COLO668 (cell line): ENCODE measurements at regions not wholly inside any gene's neighbourhood (a gene's known extent, or its start where the extent isn't known, plus 50 kb on each side); places are given as distances from the start of the nearest gene placed in this dataset.

Experiments
- DNase-seq: peaks from one replicate; lab custom pipeline; 2025; ENCODE audit not compliant: unreplicated experiment; lab: John Stamatoyannopoulos, UW

DNA sequence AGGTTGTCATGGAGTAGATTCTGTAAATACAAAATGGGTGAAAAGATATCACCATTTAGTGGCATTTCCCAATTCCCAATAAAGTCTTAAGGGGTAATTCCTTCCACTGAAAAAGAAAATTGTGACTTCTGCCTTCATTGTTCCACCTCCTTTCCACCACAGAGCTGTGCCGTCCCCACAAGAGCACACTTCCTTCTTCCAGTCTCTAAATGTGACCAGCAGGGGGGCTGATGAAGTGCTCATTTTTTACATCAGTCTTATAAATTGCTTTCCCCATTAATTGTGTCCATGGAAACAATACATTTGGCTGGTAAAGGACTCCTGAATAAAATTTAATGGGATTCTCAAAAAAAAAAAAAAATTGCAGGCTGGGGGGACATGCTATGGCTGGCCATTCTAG, 260.8 kb upstream of the PSMD7 start:
- peak; percentile 14 for DNase-seq

DNA sequence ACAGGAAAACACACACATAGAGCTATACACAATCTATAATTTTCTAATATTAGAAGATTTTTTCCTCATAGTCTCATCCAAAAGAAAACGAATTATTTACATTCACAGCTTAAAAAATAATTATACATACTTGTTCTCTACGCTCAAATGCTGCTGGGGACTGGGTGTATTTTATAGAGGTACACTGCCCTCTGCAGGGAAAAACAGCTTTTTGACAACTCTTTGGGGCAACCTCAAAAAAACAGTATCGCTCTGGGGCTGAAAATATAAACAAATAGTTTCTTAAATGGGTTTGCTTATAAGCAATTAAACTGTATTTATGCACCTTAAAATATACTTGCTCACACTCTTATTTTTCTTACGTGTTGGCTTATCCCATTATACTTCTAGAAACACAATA, 261.8 kb upstream of the PSMD7 start:
- peak; percentile 28 for DNase-seq

DNA sequence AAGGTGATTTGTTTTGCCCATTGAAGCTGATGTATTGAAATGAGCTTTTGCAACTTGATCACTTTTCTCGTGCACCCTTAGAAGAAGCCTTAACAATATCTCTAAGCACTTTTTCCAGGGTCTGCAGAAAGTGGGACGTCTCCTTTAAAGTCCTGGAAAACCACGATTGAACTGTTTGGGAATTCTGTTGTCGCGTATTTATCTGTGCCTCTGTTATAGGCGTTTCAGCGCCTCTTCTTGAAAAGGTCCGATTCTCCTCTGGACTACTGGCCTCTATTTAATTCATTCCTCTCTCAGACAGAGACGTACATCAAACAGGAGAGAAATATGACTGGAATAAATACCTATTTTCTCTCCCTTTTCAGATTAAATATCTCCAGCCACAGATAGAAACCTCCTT, 262.4 kb upstream of the PSMD7 start:
- no peak for DNase-seq

DNA sequence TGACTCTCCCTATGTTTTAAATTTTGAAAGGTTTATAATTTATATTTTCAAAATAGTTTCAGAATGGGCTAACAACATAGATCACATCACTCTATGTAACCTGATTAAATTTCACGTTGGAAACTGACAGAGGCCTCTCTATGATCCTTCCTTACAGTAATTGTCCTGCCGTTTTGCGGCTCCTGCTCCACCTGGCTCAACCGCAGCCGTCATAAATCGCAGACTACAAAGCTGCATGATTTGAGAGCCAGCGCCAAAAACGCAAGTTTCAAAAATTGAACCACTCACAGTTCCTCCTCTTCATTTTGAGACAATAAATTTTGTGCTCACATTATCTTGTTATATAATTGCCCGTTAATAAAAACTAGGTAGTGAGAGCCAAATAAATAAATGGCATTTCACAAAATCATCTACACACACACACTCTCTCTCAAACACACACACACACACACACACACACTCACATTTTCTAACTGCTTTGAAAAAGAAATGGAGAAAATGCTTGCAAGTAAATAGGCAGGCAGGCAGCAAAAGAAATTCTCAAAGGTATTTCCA, 263.1 kb upstream of the PSMD7 start:
- peak; percentile 41 for DNase-seq

DNA sequence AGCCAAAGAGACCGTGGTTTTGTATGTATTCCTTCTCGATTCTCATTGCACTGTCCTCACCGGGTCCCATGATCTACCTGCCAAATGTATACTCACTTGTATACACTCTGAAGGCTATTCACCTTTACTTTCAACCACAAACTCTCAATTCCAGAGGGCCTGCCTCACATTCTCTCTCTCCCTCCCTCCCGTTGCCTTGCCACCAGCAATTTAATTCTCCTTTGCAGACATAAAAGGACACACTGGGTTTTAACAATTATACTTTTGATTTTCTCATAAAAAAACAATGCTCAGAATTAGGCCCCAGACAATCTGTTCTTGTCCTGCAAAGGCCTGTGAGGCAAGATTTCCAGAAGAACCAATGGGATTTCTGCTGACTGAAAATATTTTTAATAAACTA, 265.1 kb upstream of the PSMD7 start:
- DNase-seq = no peak

DNA sequence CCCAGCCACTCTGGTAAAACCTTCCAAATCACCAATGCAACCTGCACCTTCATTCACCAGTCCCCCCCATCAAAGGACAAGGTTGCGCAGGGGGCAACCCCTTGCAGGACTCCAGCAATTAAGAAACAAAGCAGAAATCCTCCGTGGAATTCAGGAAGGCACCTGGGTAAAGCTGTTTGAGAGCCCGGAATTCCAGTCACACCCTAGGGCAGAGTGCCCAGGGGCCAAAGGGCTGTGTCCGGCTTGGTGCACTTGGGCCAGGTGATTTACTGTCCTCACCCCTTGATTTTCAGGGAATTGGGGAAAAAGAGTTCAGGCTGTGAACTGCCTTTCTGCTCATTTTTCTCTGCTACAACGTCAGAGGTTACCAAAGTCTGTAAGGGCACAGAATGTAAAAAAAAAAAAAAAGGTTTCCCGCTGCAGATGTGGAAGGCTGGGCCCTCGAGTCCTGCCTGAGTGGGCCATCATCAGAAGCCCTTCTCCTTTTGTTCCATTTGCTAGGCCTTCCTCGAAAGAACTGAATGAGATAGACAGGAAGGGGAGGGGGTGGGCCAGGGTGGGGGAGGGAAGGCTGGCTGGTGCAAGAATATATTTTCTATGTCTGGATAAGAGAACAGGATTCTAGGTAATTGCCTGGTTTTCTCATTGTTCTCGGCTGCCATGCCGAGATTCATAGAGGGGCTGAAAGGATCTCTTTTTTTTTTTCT, 266.5 kb upstream of the PSMD7 start:
- peak; percentile 5 for DNase-seq

DNA sequence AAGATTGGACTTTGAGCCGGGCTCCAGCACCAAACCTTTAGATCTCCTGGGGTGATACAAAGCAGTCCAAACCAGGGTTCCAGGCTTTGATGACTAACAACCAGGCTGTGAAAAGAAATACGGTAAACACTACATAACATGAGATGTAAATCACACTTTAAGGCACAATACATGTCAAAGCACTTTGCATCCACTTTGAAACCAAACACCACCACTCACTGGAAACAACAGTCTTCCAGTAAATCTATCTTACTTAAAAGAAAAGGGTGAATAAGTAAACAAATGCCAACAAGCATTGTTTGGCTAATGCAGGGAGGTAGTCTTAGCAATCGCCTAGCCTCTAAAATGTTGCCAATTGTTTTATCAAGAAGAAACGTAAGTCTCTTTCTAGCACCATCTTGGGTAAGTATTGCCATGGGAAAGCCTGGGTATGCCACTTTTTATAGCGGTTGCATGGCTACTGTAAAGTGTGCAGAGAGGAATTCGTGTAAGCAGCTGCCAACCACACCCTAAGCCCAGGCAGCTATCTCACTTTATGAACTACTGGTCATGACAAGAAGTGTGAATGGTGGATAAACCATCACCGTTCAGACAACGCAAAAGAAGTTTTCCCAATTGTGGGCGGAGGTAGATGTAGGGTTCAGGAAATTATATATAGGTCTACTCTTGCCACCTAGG, 267.4 kb upstream of the PSMD7 start:
- peak; percentile 80 for DNase-seq

DNA sequence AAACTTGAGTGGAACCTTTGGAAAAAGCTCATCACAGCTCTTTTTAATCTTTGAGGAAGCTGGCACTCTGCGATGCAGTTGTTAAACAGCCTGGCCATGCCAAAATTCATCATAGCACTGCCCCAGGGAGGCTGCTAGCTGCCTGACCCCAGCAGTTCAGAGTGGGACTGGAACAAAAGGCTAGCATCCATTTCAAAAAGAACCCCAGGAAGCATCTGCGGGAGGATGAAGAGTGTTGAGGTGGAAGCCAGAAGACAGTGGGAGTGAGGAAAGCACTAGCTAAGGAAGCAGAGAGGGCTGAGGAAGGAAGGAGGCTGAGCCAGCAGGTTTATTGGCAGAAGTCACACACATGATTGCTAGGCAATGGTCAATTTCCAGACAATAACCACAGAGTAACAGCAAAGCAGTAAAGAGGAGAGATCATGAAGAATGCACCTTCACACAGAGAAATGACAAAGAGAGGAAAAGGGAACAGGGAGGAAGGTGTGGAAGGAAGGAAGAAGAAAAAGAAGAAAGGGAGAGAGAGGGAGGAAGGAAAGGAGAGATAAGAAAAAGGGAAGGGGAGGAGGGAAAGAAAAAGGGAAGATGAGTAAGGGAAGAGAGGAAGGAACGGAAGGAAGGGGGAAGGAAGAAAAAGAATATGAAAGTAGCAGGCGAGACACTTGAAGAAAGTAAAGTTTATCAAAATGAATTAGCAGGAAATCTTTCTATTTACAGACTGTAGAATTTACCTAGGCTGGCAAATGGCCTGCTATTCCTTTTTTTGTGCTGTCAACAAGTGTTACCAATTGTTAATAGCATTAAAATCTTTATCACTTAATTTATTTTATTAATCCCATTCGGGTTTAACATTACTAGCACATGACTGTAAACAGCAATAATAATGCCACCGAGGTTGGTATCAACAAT, 270.0 kb upstream of the PSMD7 start:
- no peak for DNase-seq

DNA sequence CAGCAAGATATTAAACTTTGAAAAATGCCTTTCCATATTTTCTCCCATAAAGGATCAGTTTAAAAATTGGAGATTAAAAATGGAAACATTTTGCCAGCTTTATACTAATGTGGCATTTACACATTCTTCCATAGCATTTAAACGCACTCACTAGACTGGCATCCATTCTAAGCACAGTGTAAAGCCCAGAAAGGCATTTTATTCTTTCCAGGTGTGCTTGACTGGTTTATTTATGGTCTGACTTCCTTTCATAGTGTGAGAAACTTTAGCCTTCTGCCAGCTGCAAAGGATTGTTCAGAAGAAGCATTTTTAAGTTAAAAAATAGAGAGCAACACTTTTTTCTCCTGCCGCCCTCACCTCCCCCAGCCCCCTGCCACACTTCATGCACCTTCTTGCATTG, 271.7 kb upstream of the PSMD7 start:
- no peak for DNase-seq

DNA sequence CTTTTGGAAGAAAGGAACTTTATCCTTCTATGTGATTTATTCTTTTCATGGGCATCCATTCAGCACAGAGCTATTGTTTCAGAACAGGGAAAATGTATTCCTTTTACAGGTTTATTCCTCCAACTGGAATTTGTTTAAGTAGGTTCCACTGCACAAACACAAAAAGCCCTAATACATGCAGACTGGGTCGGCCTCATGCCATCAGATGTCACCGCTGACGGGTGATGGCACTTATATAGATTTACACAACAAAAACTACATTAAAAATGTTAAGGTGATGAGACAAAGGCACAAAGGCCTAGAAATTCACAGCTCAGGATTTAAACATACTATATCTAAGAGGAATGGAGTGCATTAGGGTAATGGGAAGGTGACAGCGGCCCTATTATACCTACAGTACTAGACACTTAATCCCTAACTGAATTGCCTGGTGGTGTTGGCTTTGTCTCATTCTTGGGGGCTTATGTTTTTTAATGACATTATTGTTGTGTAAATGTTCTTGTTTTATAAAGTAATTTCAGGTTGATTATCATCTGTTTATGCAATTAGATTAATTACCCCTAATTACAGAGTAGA, 276.4 kb upstream of the PSMD7 start:
- DNase-seq = peak; percentile 2

DNA sequence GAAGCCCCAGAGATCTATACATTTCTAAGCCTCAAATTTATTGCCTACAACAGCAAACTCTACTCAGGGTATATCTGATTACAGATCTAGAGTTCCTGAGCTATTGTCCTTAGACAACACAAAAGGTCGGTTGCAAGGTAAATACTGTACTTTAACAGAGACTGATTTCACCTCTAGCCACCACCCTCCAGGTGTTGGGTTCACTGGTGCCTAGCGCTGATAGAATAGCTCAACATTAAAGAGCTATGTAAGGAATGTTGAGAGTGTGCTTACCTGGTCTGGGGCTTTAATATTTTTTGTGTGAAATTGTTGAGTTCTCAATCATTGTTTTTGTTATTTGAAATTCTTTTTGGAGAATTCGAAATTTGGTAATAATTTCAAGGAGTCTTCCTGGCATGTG, 277.0 kb upstream of the PSMD7 start:
- peak; percentile 60 for DNase-seq

DNA sequence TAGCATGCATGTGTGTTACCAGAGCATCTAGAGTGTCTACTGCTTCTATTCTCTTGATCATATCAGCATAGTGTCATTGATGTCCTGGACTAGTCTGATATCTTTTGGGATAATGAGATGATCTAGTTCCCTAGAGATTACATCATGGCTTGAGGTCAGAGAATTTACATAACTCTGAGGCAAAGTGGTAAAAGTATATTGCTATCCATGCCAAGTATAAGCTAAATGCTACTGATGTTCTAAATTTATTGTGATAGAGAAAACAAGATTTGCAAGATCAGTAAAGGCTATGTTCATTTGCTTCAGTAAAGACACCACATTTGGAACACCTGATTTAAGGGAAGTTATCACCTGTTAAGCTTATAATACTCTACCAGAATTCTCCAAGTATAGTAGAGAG, 280.7 kb upstream of the PSMD7 start:
- no peak for DNase-seq

DNA sequence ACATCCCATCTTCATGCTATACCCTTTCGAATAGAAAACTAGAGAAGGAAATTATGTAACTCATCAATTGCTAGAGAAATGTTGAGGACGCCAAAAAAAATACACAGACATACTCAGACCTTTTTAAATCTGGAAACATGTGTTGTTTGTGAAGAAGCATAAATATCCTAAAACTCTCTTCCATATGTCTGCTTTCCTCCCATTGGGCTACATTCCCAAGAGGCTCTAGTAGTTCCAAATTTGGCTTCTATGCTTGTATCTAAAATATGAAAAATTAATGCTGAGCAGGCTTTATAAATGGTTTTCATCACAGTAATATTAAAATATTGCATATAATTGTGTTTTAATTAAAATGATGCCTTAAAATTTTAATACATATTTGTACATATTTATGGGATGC, 297.9 kb upstream of the PSMD7 start:
- no peak for DNase-seq

DNA sequence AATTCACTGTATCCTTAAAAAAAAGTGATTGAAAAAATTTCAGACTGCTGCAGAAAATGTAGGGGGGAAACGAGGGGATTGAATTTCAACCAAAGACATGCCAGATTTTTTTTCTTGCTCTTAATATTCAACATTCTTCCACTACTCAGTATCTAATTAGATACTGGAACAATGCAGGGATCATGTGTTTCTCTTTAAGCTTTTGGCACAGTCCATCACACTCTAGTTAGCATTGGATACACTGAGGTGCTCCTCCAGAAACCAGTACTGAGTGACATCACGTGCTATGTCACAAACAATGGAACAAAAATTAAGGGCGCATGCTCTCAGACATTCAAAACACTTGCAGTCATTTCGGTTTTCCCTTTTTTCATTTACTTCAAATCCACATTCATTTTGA, 298.6 kb upstream of the PSMD7 start:
- no peak for DNase-seq

DNA sequence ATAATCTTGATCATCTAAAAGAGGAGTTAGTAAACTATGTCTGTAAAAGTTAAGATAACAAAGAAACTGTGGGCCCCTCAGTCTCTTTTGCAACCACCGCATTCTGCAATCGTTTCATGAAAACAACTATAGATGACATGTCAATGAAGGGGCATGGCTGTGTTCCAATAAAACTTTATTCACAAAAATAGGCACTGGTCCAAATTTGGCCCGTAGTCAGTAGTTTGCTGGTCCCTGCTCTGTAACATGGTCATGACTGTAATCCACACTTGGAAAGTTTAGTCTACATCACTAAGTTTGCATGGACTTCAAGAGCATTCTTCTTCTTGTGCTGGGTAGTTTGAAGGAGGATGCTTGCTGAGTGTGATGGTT, 299.3 kb upstream of the PSMD7 start:
- DNase-seq = no peak

DNA sequence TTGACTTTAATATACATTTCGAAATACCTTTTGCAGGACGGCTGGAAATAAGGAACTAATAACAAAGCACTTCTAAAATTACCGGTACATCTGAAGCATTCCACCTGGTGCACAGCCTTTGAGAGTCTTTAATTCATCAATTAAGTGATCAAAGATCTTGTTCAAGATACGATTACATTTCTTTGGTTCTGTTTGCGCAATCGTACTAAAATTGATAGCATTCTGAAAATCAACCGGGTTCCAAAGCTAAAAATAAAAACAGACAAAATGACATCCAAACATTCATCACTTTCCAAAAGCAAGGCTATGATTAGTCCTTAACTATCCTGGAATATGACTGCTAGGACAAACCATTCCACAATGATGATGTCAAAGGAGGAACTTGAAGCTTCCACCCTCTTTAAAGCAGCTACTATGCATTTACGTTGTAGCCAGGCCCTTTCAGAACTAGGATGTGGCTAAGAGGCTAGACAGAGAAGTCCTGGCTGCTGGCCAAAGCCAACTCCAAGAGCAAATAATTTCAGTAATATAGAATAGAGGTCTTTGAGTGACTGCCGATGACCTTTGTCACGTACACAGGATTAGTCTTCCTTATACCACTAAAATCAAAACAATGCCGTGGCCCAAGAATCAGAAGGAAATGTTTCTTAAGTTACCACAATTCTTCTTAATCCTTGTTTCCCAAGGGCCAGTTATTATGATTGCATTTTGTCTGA, 299.8 kb upstream of the PSMD7 start:
- peak; percentile 89 for DNase-seq

DNA sequence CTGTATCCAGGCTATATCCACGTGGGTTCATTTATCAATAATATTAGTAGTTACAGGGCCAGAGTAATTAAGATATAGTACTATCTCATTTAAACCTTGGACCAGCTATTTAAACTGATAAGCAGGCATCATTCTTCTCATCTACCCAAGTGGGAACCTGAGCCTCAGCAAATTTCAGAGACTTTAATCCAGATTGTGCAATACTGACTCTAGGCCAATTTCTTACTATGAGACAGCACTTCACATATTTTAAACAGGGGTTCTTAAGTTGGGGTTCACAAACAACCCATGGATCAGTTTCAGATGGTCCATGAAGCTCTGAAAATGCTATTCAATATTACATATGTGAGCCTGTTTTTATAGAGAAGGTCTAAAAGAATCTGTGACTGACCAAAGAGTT, 302.7 kb upstream of the PSMD7 start:
- DNase-seq = no peak

DNA sequence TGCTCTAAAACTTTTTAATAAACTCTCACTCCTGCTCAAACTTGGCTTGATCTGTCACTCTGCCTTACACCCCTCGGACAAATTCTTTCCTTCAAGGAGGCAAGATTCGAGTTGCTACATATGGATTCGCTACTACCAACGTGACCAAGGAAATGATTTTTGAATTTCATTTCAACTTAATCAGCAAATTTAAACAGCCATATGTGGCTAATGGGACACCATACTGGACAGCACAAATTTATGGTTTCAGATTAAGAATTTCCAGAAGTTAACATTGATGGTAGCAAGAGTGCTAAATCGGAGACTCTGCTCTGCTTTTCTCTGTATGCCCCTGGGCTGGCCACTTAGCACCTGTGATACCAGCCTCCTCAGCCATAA, 318.2 kb upstream of the PSMD7 start:
- DNase-seq = no peak

DNA sequence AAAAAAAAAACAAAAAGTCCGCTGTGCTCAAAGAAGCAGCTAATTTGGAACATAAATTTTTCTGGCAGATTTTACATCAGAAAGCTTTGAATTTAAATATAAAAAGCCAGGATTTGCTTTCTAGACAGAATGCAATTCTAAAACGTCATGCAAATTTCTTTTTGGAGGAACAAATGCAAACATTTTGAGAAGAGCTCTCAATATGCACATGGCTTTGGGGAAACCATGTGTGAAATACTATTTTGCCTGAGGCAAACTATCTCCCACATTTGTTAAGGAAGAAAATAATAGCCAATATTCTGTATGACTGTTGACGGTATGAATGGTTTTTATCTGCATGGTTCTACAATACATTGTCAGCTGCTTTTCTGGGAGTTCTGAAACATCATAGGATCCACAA, 320.0 kb upstream of the PSMD7 start:
- DNase-seq = no peak

DNA sequence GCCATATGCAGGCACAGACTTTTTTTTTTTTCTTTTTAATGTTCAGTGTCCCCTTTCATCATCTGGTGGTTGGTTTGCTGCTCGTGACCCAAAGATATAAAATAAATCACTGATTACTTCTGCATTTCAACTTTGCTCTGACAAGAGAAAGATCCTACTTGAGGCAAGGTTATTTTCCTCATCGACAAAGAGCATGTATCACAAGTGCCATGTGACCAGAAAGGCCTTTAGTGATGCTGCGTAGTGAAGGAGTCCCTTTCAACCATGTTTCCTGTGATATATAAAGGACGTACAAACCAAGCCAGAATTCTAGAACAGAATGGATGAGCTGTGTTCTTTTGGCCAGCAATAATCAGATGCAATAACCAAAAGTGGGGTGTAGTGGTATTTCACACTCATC, 323.4 kb upstream of the PSMD7 start:
- DNase-seq = no peak

DNA sequence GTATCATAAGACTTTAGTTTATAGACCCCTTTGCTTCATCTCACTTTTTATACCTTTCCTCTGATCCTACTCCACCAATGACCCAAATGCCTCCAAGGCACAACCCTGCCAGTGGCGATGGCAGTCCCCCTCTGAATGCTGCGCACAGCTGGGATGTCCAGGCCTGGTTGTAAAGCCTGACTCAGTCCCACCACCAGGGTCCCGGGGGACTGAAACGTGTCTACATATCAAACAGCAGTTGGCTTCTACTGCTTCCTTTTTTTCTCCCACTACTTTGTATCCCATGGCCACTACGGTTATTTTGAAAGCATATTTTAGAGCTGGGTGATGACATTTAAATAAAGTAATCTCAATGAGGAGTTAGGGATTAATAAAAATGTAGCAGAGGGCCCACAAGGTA, 329.8 kb upstream of the PSMD7 start:
- DNase-seq = no peak
